ENCODE measurements at regions not wholly inside any gene's neighbourhood (a gene's known extent, or its start where the extent isn't known, plus 50 kb on each side); places are given as distances from the start of the nearest gene placed in this dataset.

DNA sequence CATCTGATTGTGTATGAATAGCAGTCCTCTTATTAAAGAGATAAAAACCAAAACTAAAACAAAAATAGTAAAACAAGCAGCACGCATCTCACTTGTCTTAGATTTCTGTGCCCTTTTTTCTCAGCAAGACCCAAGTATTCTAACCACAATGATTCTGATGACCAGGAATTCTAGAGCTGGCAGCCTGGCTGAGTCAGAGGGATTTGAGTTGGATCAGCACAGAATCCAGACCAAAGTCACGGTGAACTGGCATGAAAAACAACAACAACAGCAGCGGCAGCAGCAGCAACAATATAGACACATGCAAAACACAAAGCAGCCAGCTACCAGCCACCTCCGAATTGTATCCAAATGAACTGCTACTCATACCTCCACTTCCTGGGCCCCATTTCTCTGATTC, 360.5 kb downstream of the KCNRG start:
- TF ChIP-seq POLR2A (IDR thresholded peaks at IDR 0.05; ENCODE audit: extremely low read depth, insufficient read length) = no peak
- TF ChIP-seq, protein P1, sequence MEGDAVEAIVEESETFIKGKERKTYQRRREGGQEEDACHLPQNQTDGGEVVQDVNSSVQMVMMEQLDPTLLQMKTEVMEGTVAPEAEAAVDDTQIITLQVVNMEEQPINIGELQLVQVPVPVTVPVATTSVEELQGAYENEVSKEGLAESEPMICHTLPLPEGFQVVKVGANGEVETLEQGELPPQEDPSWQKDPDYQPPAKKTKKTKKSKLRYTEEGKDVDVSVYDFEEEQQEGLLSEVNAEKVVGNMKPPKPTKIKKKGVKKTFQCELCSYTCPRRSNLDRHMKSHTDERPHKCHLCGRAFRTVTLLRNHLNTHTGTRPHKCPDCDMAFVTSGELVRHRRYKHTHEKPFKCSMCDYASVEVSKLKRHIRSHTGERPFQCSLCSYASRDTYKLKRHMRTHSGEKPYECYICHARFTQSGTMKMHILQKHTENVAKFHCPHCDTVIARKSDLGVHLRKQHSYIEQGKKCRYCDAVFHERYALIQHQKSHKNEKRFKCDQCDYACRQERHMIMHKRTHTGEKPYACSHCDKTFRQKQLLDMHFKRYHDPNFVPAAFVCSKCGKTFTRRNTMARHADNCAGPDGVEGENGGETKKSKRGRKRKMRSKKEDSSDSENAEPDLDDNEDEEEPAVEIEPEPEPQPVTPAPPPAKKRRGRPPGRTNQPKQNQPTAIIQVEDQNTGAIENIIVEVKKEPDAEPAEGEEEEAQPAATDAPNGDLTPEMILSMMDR (IDR thresholded peaks at IDR 0.05; ENCODE audit: low read depth, low read length) = no peak
